ENCODE measurements at regions not wholly inside any gene's neighbourhood (a gene's known extent, or its start where the extent isn't known, plus 50 kb on each side); places are given as distances from the start of the nearest gene placed in this dataset.

- DNase-seq (ENCODE audit: low spot score) (no peak), ATAC-seq (no peak), FAIRE-seq (no peak)
- Histone ChIP-seq H3K36me3 (replicated peaks in 1 of 2; ENCODE audit: control insufficient read depth in 1 of 2, insufficient read depth in 2 of 2, low read length in 2 of 2) (no peaks in the 10 kb centered on the region), H3K4me1 (ENCODE audit: insufficient read depth, low read length) (no peaks in the 10 kb centered on the region), H4K20me1 (ENCODE audit: insufficient read depth, low read length) (no peaks in the 10 kb centered on the region), H3K9ac (ENCODE audit: insufficient read depth, low read depth, low read length) (no peak overlapping the region), H3K27me3 (ENCODE audit: control insufficient read depth in 1 of 2, insufficient read depth in 2 of 2, low read length in 2 of 2) (peaks cover 0 to 2% of the 10 kb centered on the region in 2 experiments; a peak in 2 of 5 replicates), H3K4me3 (replicated peaks in 1 of 3; ENCODE audit: insufficient read depth in 1 of 3, low read depth in 2 of 3, low read length in 3 of 3) (no peak overlapping the region), H3K4me2 (ENCODE audit: low read depth, low read length) (no peak overlapping the region), H3K9me3 (ENCODE audit: low read length) (no peaks in the 10 kb centered on the region), H3K27ac (ENCODE audit: extremely low read length, insufficient read depth, low read length) (no peak overlapping the region), H2AFZ (ENCODE audit: low read length) (no peak overlapping the region), H3K79me2 (ENCODE audit: insufficient read depth, low read length) (no peaks in the 10 kb centered on the region)
- POLR2A ChIA-PET: no interaction called here
- TF ChIP-seq ZBTB38 (CRISPR knock-in tag; IDR thresholded peaks at IDR 0.05) (no peak), SCMH1 (CRISPR knock-in tag; IDR thresholded peaks at IDR 0.05; ENCODE audit: borderline replicate concordance) (no peak), PRDM4 (CRISPR knock-in tag; IDR thresholded peaks at IDR 0.05; ENCODE audit: borderline replicate concordance) (no peak), STAG1 (CRISPR knock-in tag; IDR thresholded peaks at IDR 0.05) (no peak), KAT8 (CRISPR knock-in tag; IDR thresholded peaks at IDR 0.05) (no peak), FOSL1 (CRISPR knock-in tag; IDR thresholded peaks at IDR 0.05; ENCODE audit: borderline replicate concordance) (no peak), ZSCAN31 (CRISPR knock-in tag; IDR thresholded peaks at IDR 0.05; ENCODE audit: low read depth) (no peak), MTA1 (CRISPR knock-in tag; IDR thresholded peaks at IDR 0.05; ENCODE audit: borderline replicate concordance) (no peak), MAFG (CRISPR knock-in tag; IDR thresholded peaks at IDR 0.05) (no peak), ZBTB44 (CRISPR knock-in tag; IDR thresholded peaks at IDR 0.05) (no peak), ZC3H4 (CRISPR knock-in tag; IDR thresholded peaks at IDR 0.05; ENCODE audit: borderline replicate concordance) (no peak), REPIN1 (CRISPR knock-in tag; IDR thresholded peaks at IDR 0.05; ENCODE audit: borderline replicate concordance, low read depth) (no peak), JDP2 (CRISPR knock-in tag; IDR thresholded peaks at IDR 0.05; ENCODE audit: borderline replicate concordance) (no peak)
- no TSS peak for BruUV-seq (replicated peaks)
- intact Hi-C loops (cut with micrococcal nuclease; ENCODE audit: unreplicated experiment): no loop called here
- CTCF ChIA-PET (ENCODE audit: low intra/inter-chr PET ratio, low total read pairs): no interaction called here
- 26% methylated on average over 8 of the region's 8 CpGs for WGBS (ENCODE audit: low lambda C conversion rate)
- in situ Hi-C loops (cut with HindIII; ENCODE audit: extremely low pct_ligation_motif_present, low pct_unique_long_range_greater_than_20kb): no loop called here
These were observed 277.5 kb upstream of the KAZN start for GRCh38 chr1:14320986-14321385.
